HG03025 (cell line): ENCODE measurements at regions not wholly inside any gene's neighbourhood (a gene's known extent, or its start where the extent isn't known, plus 50 kb on each side); places are given as distances from the start of the nearest gene placed in this dataset.
A peak's percentile ranks its signal among the peaks of the same experiment; 100 is the strongest.
"Not testable (repeated sequence)": the region's sequence is repeated elsewhere in the genome, so short reads cannot be mapped to it uniquely, and the experiment has no call there.

ENCODE experiments used
- ATAC-seq: cut with Tn5 transposase; IDR thresholded peaks from one replicate; pipeline ENCODE4 v1.9.1; 2021; ENCODE audit warnings: mild to moderate bottlenecking, moderate library complexity; ENCODE audit not compliant: unreplicated experiment, low FRiP score

DNA sequence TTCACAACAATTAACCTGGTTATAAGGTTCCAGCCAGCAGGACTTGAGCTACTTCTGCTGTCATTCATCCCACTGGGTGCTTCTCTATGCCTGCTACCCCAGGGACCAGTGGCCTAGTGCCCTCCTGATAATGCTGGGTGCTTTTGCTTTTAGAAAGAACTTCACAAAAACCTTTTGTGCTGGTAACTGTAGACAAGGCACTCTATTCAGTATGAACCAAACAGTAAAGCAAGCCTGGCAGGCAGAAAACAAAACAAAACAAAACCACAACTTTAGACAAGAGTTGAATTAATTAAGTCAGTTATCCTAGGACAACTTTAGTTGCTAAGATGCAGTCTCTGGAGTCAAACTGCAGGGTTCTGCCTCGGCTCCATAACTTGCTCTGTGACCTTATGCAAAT, 61.9 kb upstream of the ADGRL2 start:
- no peak for ATAC-seq

DNA sequence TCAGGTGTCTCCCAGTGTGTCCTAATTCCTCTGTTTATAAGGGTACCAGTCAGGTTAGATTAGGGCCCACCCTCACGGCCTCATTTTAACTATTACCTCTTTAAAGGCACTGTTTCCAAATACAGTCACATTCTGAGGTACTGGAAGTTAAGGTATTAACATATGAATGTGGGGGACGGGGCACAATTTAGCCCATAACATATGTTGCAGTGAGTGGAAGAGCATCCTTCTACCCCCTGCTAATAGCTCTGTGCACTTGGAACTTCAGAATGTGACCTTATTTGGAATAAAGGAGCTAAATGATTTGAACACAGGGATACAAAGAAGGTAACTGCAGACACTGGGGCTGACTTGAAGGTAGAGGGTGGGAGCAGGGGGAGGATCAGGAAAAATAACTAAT, 67.3 kb upstream of the ADGRL2 start:
- ATAC-seq = no peak

DNA sequence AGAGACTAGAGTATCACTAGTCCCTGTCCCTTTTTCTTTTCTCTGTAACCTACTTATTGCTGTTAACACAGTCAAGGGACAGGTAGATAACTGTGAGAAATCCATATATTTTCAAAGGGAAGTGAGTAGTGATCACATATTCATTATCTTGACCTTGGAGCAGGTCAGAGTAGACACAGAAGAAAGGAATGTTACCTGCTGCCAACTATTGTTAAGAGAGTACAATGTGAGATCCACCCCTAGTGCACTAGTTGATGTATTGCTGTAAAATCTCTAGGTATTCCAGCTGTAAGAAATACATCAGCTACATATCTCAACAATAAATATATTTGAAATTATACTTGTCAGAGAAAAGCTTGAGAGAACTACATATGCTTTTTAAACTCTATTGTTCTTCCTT, 68.7 kb upstream of the ADGRL2 start:
- ATAC-seq = no peak

DNA sequence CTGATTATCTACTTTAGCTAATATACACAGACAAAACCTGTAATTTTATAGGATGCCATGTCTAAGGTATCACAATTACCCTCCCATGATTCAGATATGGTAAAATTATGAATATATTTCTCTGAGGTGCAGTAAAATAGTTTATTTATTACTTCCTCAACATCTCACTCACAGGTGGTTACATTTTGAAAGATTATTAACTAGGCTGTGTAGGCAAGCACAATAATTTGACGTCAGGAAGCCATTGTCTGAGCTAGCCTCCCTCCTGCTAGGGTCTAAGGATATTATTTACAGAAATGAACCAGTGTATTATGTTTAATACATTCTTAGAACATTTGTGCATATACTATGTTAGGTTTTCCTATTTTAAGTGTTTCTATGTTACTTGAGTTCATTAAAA, 69.9 kb upstream of the ADGRL2 start:
- ATAC-seq = no peak

DNA sequence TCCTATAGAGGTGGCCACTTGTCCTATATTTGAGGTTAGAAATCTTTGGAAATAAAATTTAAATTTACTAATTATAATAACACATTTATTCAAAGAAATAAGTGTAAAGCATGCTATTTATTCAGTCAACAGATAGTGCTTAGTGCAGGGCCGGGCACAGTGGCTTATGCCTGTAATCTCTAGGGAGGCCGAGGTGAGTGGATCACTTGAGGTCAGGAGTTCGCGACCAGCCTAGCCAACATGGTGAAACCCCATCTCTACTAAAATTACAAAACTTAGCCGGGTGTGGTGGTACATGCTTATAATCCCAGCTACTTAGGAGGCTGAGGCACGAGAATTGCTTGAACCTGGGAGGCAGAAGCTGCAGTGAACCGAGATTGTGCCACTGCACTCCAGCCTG, 70.4 kb upstream of the ADGRL2 start:
- ATAC-seq = not testable (repeated sequence)

DNA sequence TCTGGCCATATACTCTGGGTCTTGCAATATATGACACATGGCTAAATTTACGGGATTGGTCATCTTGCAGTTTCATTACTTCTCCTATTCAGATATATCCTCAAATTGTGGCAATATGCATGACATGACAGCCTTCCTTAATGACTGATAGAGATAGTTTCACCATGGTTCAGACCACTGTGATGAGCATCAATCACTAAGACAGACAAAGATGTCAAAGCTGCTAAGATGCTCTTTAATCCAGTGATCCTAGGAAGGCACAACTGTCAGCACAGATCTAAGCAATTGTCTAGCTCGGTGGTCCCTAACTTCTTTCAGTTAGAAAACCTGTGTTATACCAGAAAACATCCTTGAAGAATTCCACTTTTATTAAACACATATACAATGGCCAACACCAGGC, 70.9 kb upstream of the ADGRL2 start:
- no peak for ATAC-seq

DNA sequence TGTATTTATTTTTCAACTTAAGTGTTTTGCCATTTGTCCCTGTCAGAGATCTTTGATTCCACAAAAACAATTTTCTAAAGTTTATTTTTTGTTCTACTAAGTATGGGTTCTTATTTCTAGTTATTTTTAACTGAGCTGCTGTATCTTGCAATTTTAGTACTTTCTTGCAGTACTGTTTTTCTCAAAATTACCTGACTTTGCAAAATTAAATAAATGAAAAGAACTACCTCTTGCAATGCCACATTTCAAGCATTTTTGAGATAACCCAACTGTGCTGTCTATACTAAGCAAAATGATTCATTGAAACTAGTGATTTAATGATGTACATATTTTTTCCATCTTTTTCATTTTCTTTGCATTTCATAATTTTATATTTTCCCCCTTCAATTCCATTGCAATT, 71.5 kb upstream of the ADGRL2 start:
- no peak for ATAC-seq

DNA sequence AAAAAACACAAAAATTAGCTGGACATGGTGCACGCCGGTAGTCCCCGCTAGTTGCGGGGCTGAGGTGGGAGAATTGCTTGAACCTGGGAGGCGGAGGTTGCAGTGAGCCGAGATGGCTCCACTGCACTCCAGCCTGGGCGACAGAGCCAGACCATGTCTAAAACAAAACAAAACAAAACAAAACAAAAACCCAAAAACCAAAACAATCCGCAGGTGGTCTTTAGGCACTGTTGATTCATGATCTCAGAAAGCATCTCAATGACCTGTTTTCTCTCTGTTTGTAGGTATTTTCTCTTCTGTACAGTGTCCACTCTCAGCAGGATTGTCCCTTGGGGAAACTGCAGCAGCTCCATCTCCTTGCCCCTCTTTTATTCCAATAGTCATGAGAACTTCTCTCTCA, 74.9 kb upstream of the ADGRL2 start:
- ATAC-seq = no peak

DNA sequence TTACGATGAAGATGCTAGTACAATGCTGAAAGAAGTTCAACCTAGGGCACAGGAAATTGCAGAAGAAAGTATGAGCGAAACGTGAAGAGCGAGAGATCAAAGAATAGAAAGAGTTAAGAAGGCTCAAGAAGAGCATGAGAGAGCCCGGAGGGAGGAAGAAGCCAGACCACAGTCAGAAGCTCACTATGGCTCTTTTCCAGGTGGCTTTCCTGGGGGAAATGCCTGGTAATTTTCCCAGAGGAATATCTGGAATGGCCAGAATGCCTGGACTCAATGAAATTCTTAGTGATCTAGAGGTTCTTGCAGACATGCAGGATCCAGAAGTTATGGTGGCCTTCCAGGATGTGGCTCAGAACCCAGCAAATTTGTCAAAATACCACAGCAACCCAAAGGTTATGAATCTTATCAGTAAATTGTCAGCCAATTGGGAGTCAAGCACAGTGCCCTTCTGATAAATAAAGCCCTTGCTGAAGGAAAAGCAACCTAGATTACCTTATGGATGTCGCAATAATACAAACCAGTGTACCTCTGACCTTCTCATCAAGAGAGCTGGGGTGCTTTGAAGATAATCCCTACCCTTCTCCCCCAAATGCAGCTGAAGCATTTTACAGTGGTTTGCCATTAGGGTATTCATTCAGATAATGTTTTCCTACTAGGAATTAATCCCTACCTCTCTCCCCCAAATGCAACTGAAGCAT, 78.0 kb upstream of the ADGRL2 start:
- ATAC-seq = not testable (repeated sequence)

DNA sequence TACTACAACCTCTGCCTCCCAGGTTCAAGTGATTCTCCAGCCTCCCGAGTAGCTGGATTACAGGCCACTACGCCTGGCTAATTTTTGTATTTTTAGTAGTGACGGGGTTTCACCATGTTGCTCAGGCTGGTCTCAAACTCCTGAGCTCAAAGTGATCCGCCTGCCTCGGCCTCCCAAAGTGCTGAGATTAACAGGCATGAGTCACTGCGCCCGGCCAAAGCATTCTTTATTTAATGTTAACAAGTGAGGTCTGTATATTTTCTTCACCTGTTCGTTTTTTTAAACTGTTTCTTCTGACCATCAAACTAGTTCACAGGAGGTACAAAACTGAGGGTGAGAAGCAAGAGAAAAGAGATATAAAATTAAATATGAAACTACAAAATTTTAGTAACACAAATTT, 80.5 kb upstream of the ADGRL2 start:
- not testable (repeated sequence) for ATAC-seq

DNA sequence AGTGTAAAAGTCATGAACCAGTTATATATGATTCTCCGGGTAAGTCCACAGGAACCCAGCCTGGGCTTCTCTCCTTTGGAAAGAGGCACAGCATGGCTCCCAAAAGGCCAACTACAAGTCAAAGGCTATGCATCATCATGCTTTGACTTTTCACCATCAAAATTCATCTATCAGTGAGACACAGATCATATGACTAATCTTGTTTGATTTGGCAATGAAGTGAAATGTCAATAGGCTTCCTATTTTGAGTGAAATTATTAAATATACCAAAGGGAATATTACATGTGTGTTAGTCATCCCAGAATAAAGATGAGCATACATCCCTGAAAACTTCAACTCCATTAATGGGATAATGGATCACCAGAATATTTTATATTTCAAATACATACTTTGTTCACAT, 83.5 kb upstream of the ADGRL2 start:
- ATAC-seq = no peak

DNA sequence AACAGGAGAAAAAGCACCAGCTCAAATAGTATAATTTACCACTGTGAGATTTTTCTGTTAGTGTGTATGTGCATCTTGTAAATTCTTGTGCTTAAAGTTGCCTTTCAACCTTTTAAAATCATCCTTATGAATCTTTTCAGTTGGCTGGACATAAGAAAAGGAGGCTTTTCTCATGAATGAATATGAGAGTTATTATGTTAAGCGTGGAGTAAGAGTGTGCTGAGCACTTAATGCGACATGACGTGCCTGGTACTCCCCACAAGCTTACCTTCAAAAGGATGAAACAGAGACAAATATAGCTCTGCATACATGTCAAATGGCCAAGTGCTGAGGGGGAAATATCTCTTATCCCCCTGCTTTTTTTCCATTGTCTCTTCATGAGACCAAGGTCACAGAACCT, 85.3 kb upstream of the ADGRL2 start:
- ATAC-seq = no peak

DNA sequence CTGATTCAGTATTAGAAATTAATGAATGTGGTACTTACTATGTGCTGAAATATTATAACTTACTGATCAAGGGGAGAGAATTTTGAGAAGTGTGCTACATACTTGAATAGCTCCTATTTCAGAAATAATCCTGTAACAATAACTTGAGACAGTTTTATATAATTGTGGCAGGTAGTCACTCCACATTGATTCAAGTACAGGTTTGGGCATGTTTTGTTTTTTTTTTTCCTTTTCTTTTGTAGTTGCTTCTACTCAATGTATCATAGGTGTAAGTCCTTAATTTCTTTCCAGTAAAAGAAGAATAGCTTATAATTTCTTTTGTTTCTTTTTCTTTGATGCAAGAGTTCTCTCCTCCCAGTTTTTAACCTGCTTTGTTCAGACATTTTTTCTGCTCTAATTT, 86.1 kb upstream of the ADGRL2 start:
- ATAC-seq = no peak

DNA sequence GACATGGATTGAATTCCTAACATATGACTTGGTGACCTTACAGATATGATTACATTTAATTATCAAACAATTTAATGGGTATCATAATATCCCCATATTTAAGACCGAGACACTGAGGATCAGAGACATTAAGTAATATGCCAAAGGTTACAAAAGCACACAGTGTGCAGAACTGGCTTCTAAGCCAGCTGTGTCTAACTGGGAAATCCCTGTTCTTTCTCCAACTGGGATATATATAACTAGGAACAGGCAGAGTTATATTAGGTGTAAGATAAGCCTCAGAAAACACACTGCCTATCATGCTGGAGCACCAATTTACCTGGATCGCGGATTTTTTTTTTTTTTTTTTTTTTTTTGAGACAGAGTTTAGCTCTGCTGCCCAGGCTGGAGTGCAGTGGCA, 88.3 kb upstream of the ADGRL2 start:
- ATAC-seq = no peak

DNA sequence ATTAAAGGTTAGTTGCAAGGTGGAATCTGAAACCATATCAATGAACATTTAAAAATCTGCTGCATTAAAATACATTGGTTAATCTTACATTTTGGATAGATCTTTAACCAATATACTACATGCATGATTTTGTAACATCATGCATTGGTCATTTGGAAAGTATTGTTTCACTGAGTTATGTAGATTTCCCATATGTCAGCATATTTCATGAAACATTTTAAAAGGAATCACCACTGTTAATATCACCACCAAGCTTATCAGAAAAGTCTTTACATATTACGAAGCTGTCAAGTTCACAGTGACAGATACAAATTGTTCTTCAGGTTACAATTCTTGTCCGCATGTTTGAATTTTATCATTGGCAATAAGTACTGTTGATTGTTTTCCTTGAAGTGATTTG, 89.9 kb upstream of the ADGRL2 start:
- ATAC-seq = no peak

DNA sequence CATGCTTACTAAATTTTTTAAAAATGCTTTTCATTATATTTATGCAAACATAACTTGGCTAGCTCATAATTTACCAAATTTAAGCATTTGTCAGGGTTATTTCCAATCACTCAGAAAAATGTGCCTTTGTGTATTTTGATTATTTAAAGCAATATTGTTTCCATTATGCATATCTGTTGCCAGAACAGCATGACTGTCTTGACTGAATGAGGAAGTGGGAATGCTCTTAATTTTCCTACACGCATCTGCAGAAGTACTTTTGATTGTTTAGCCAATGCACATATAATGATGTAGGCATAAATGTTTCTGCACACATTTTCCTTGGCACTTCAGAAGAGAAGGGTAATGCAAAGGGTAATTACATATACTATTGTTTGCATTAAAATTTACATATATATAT, 92.5 kb upstream of the ADGRL2 start:
- ATAC-seq = no peak

DNA sequence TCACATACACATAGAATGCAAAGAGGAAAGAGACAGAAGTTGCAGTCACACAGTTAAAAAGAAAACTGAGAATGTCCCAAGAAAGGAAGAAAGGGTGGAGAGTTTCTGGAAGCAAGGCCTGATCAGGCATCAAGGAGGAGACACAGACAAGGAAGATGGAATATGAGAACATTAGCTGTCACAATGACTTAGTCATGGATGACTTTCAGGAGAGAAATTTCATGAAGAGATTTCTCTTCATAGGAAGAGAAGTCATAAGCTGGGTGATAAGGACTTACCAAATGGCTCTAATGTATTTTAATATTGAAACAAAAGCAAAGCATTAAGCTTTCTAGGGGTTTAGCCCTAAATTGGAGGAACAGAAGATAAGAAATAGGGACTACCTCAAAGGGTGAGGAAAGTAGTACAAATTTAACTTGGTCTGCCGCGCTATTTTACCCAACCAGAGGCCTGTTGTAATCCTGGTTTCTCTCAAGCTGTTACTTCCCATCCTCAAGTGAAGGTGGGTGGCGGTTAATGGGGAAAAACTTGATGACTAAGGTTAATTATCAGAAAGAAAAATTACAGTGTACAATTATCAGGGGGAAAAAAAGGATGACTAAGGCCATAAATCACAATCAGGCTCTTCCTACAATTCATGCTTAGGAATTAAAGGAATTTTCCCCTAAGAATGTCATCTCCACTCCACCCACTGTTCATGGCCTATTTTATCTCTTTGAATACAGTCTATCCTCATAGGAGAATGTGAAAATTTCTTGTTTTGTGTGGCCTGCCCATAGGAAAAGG, 93.9 kb upstream of the ADGRL2 start:
- ATAC-seq = no peak

DNA sequence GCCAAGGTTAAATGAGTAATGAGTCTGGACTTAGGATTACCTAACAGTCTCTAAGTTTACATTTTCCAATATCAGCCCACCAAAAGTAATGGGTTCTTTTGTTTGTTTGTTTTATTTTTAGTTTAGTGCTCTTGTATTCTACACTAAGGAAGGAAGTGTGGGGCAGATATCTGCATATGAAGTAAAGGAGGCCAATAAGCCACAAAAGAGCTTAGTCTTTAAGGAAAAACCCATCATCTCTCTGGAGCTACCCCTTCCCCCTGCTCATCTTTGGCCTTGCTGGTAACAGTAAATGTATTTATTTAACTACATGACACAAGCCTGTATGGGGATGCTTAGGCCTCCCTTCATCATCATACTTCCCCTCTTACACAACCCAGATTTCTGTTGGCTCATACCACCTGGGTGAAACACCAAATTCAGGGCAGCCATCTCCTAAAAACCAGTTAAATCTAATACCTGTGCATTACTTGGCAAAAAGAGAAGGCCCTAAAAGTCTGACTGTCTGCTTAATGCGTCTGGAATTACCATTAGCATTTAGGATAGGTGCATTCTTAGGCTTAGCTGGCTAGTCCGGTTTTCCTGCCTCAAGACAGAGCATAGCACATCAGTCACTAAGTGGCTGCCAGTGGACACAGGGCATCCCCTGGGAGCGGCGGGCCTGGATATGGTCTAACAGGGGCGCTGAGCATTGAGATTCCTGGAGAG, 96.8 kb upstream of the ADGRL2 start:
- ATAC-seq = no peak

DNA sequence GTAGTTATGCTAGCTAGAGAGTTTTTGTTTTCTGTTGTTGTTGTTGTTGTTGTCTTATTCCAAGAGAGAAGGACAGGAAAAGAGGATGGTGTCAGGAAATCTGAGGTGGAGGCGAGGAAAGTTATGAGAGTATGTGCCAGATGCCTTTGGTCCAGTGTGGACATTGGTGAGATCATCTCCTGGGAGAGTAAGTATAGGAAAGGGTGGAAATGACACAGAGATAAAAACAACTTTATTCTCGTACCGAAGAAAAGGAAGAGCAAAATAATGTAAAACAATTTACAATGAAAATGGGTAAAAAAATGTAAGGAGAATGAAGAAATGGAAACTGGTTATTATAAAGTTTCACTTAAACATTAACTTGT, 97.4 kb upstream of the ADGRL2 start:
- ATAC-seq = no peak

DNA sequence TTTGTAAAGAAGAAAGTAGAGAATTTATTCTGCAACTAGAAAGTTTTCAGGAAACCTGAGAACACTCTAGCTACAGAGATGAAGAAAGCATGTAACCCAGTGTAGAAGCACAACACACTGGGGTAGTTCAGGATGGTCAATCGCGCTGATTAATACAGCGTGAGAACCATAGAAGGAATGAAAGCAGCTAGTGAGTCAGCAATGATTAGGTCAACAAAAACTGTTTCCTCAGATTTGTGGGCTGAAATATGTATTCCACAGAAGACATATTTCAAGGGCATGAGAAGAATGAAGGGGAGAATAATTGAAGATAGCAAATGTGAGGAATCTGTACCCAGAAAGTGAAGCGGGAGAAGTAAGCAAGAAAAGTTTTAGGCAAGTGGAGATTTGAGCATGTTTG, 97.8 kb upstream of the ADGRL2 start:
- no peak for ATAC-seq

DNA sequence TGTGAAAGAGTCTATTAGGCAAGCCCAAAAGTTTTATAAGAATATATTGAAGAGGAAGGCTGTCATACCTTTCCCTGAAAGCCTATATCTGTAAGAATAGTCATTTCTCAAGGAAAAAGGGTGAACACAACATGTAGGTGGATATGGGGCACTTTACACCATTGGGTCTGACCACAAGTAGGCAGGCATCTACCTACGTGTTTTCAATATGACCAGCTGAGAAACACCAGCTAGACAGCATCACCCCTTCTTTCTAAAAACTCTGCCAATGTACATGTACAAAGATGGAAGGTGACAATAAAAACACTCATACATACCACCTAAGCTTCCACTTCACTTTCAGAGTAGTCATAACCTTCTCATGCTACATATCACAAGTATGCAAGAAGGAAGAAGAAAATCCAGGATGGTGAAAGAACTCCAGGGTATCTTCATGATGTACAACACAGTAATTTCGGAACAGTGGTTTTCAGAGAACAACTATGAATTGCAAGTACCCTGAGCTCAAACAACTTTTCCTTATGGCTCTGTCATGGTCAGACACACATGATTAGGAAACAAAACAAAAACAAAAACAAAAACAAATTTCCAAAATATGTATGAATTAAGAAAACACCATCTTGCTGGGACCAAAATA, 98.5 kb upstream of the ADGRL2 start:
- peak; percentile 49 for ATAC-seq
